ENCODE measurements at regions not wholly inside any gene's neighbourhood (a gene's known extent, or its start where the extent isn't known, plus 50 kb on each side); places are given as distances from the start of the nearest gene placed in this dataset.
A peak's percentile ranks its signal among the peaks of the same experiment; 100 is the strongest.
"Not testable (repeated sequence)": the region's sequence is repeated elsewhere in the genome, so short reads cannot be mapped to it uniquely, and the experiment has no call there.

DNA sequence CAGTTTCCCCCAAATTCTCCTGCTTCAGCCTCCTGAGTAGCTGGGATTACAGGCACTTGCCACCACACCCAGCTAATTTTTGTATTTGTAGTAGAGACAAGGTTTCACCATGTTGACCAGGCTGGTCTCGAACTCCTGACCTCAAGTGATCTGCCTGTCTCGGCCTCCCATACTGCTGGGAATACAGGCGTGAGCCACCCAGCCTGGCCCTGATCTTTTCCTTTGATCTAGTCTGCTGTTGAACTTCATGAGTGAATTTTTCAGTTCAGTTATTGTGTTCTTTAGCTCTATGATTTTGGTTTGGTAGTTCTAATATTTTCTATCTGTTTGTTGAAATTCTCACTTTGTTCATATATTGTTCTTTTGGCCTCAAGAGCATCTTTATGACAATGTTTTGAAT lies 83.4 kb upstream of the RAP2C start:
- H3K27me3 ChIP-seq (ENCODE audit: control insufficient read depth, insufficient read depth); ATAC-seq; H3K4me1 ChIP-seq (ENCODE audit: control insufficient read depth, insufficient read depth, low read length); DNase-seq; H3K4me3 ChIP-seq (ENCODE audit: low read length); intact Hi-C loops (cut with DNase I); H3K27ac ChIP-seq (ENCODE audit: low read length); H3K9me3 ChIP-seq (ENCODE audit: control insufficient read depth, low read length): not testable (repeated sequence)
- 95% methylated on average over 3 of the region's 3 CpGs for WGBS

DNA sequence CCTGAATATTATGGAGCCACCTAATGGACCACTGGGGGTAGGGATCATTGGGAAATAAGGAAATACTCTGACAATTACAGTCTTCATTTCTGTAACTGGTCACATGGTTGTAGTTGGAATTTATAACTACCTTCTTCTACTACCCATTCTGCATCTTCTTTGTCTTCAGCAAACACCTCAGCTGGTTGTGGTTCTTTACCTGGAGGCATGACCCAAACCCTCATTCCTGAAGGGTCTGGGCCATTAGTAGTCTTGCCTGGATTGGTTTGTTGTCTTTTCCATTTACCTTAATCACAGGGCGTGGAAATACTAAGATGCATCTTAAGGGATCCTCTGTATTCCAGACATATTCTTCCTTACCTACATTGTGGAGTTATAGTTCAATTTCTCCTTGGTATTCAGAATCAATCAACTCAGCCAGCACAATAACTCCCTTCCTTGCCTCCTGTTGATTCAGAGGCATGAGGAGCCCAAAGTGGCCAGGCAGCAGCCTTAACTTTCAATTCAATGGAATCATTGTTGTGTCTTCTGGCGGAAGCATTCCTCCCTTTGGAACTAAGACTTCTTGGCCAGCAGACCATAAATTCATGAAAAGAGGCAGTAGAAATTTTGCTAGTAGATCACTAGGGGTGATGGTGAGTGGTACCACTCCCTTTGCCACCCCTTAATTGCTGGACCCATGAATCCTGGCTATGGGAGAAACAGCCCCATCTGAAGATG lies 75.7 kb upstream of the RAP2C start:
- H3K27ac ChIP-seq (ENCODE audit: low read length), result no peak overlapping the region
- no peak for ATAC-seq
- 81% methylated on average over 2 of the region's 2 CpGs for WGBS
- DNase-seq, result no peak
- H3K9me3 ChIP-seq (ENCODE audit: control insufficient read depth, low read length), result no peaks in the 10 kb centered on the region
- H3K4me3 ChIP-seq (ENCODE audit: low read length), result no peak overlapping the region
- no peaks in the 10 kb centered on the region for H3K27me3 ChIP-seq (ENCODE audit: control insufficient read depth, insufficient read depth)
- no peaks in the 10 kb centered on the region for H3K4me1 ChIP-seq (ENCODE audit: control insufficient read depth, insufficient read depth, low read length)
- intact Hi-C loops (cut with DNase I), result loop anchor here (10.0 kb wide), 1 partner anchor 320 kb away; no protein-coding TSS in a partner anchor

DNA sequence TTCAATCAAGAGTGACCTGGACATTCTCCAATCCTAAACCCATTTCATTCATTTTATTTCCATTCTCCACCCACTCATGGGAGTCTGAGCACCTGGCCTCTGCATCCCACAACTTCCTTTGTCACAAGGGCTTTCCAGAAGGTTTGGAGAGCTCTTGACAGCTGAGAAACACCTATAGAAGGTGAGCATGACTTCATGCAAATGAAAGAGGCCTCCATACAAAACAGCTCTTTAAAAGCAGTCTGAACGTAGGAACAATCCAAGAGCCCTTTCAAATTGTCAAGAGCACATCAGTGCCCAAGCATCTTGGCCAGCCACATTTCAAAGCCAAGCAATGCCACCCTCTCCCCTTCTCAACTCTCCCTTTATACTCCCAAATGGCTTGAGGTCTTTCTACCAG lies 74.9 kb upstream of the RAP2C start:
- Histone ChIP-seq H3K27me3 (ENCODE audit: control insufficient read depth, insufficient read depth) (no peaks in the 10 kb centered on the region), H3K9me3 (ENCODE audit: control insufficient read depth, low read length) (no peaks in the 10 kb centered on the region), H3K4me3 (ENCODE audit: low read length) (no peak overlapping the region), H3K4me1 (ENCODE audit: control insufficient read depth, insufficient read depth, low read length) (no peaks in the 10 kb centered on the region), H3K27ac (ENCODE audit: low read length) (no peak overlapping the region)
- WGBS, result 91% methylated on average over 1 of the region's 1 CpG
- no peak for ATAC-seq
- DNase-seq, result no peak
- intact Hi-C loops (cut with DNase I), result loop anchor here (10.0 kb wide), 1 partner anchor 321 kb away; no protein-coding TSS in a partner anchor

DNA sequence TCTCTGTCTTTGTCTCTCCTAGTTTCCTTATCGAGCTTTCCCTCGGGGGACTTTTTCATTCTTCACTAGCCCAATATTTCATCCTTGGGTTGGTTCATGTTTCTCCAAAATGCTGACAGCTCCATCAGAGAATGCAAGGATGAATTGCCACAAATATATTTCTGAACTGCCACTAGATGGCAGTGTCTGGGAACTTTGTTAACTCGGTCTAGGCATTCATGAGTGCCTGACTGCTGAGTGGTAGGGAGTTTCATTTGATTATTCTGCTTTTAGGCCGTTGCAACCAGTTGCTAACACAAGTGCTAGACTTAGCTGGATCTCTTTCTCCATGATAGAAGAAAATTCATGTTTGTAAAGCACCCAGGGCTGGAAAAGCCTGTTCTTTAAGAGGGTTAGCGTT lies 73.5 kb upstream of the RAP2C start:
- intact Hi-C loops (cut with DNase I), result loop anchor here (10.0 kb wide), 1 partner anchor 322 kb away; no protein-coding TSS in a partner anchor
- Histone ChIP-seq H3K27me3 (ENCODE audit: control insufficient read depth, insufficient read depth) (no peaks in the 10 kb centered on the region), H3K9me3 (ENCODE audit: control insufficient read depth, low read length) (no peaks in the 10 kb centered on the region), H3K27ac (ENCODE audit: low read length) (no peak overlapping the region), H3K4me3 (ENCODE audit: low read length) (no peak overlapping the region), H3K4me1 (ENCODE audit: control insufficient read depth, insufficient read depth, low read length) (no peaks in the 10 kb centered on the region)
- ATAC-seq (peak; percentile 62 to 67), DNase-seq (no peak)
- WGBS, result 8% methylated on average over 5 of the region's 5 CpGs

DNA sequence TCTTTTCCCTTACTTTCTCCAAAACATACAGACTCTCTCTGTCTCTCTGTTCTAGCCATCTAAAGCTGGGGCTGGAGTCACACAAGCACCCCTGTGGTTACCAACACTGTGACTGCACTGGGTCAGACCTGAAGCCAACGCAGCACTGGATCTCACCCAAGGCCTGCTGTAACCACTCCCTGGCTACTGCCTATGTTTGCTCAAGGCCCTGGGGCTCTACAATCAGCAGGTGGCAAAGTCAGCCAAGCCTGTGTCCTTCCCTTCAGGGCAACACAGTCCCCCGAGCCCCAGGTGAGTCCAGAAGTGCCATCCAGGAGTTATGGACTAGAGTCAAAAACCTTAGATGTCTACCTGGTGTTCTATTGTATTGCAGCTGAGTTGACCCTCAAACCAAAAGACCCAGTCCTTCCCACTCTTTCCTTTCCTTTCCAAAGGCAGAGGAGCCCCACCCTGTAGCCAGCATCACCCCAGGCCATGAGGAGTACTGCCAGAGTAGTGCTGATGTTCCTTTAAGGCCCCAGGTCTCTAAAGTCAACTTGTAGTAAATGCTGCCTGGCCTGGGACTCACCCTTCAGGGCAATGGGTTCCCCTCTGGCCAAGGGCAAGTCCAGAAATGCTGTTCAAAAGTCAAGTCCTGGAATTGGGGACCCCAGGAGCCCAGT lies 58.8 kb upstream of the RAP2C start:
- Histone ChIP-seq H3K4me3 (ENCODE audit: low read length) (no peak overlapping the region), H3K4me1 (ENCODE audit: control insufficient read depth, insufficient read depth, low read length) (no peaks in the 10 kb centered on the region), H3K27ac (ENCODE audit: low read length) (no peak overlapping the region), H3K27me3 (ENCODE audit: control insufficient read depth, insufficient read depth) (no peaks in the 10 kb centered on the region), H3K9me3 (ENCODE audit: control insufficient read depth, low read length) (no peaks in the 10 kb centered on the region)
- intact Hi-C loops (cut with DNase I), result no loop called here
- DNase-seq (no peak), ATAC-seq (no peak)
- 93% methylated on average over 2 of the region's 2 CpGs for WGBS

DNA sequence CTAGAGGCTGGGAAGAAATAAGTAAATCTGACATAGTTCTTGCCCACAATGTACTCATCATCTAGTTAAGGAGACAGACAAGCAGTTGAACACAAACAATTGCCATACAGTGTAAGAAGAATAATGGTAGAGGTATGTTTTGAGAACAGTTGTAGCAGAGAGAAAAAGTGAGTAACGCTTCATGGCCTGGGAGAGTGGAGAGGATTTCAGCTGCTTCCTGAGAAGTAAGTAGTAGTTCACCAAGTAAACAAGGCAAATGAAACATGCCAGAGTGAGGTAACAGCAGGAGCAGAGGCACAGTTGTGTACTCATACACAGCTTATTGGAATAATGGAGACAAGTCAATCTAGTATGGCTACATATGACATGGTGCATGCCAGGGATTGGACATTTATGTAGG lies 53.6 kb upstream of the RAP2C start:
- Histone ChIP-seq H3K27me3 (ENCODE audit: control insufficient read depth, insufficient read depth) (no peaks in the 10 kb centered on the region), H3K27ac (ENCODE audit: low read length) (no peak overlapping the region), H3K4me3 (ENCODE audit: low read length) (no peak overlapping the region), H3K9me3 (ENCODE audit: control insufficient read depth, low read length) (no peaks in the 10 kb centered on the region), H3K4me1 (ENCODE audit: control insufficient read depth, insufficient read depth, low read length) (no peaks in the 10 kb centered on the region)
- ATAC-seq (no peak), DNase-seq (no peak)
- intact Hi-C loops (cut with DNase I), result no loop called here
- WGBS, result 97% methylated on average over 1 of the region's 1 CpG

DNA sequence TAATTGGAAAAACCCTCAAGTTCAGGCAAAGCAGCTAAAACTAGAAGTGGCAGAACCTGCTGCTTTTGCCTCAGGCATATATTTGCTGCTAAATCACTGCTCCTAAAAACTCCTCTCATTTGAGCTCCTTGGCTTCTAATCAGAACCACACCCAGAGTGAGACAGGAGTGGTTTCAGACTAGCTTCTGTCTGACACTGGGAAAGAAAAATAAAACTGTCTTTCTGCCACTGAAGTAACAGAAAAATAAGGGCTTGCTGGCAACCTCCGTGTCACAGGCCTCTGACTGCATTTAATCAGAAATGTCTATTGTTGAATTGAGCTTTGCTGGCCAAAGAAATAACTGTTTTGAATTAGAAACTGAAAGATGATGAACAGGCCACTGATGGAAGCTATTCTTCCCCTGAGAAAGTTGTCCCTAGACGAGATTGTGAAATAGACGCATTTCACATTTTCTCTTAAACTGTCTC lies 52.1 kb upstream of the RAP2C start:
- no peaks in the 10 kb centered on the region for H3K4me1 ChIP-seq (ENCODE audit: control insufficient read depth, insufficient read depth, low read length)
- H3K4me3 ChIP-seq (ENCODE audit: low read length), result no peak overlapping the region
- ATAC-seq (peak; percentile 62 to 69), DNase-seq (peak in 1 of 3 donors; percentile 48)
- H3K27me3 ChIP-seq (ENCODE audit: control insufficient read depth, insufficient read depth), result no peaks in the 10 kb centered on the region
- intact Hi-C loops (cut with DNase I), result no loop called here
- H3K9me3 ChIP-seq (ENCODE audit: control insufficient read depth, low read length), result no peaks in the 10 kb centered on the region
- 50% methylated on average over 3 of the region's 3 CpGs for WGBS
- H3K27ac ChIP-seq (ENCODE audit: low read length), result peak overlapping the region; percentile 64

DNA sequence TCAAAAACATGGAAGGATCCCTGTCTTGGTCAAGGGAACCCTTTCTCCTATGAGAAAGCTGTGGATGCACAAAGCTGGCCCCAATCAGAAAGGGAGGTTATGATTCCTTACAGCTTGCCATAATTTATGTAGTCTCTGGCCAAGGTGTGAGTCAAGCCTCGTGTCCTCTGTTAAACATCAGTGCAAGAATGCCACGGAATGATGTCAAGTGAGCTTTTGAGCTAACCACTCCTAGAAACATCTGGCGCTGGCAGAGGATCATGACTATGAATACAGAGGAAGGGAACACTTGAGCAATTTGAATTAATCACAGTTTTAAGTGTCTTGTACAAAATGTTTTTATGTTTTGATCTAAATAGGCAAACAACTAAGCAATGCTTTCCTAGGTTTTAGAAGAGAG lies 51.5 kb upstream of the RAP2C start:
- H3K4me3 ChIP-seq (ENCODE audit: low read length), result no peak overlapping the region
- no peaks in the 10 kb centered on the region for H3K27me3 ChIP-seq (ENCODE audit: control insufficient read depth, insufficient read depth)
- intact Hi-C loops (cut with DNase I), result no loop called here
- no peaks in the 10 kb centered on the region for H3K9me3 ChIP-seq (ENCODE audit: control insufficient read depth, low read length)
- ATAC-seq, result peak; percentile 85 to 86
- no peak overlapping the region for H3K27ac ChIP-seq (ENCODE audit: low read length)
- WGBS, result 45% methylated on average over 3 of the region's 3 CpGs
- H3K4me1 ChIP-seq (ENCODE audit: control insufficient read depth, insufficient read depth, low read length), result no peaks in the 10 kb centered on the region
- peak in 2 of 3 donors; percentile 62 to 64 for DNase-seq

DNA sequence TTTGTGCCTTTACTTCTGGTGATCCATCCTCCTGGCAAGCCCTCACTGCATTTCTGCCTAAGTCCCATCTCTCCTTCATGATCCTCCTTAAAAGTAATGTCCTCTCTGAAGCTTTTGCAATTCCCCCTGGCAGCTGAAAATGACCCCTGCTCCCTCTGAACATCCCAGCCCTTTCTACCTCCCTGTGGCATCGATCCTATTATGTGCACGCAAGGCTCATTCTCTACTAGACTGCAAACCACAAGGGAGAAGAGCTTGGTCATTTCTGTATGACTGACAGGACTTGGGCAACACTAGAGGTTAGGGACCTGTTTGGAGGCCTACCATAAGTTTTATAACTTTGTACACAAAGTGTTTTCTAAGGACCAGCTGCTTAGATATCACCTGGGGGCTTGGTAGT lies 50.8 kb upstream of the RAP2C start:
- H3K27ac ChIP-seq (ENCODE audit: low read length), result no peak overlapping the region
- WGBS, result 82% methylated on average over 2 of the region's 2 CpGs
- no peaks in the 10 kb centered on the region for H3K4me1 ChIP-seq (ENCODE audit: control insufficient read depth, insufficient read depth, low read length)
- no peak overlapping the region for H3K4me3 ChIP-seq (ENCODE audit: low read length)
- no peaks in the 10 kb centered on the region for H3K9me3 ChIP-seq (ENCODE audit: control insufficient read depth, low read length)
- ATAC-seq (no peak), DNase-seq (no peak)
- H3K27me3 ChIP-seq (ENCODE audit: control insufficient read depth, insufficient read depth), result no peaks in the 10 kb centered on the region
- intact Hi-C loops (cut with DNase I), result no loop called here
